ENCODE measurements at regions not wholly inside any gene's neighbourhood (a gene's known extent, or its start where the extent isn't known, plus 50 kb on each side); places are given as distances from the start of the nearest gene placed in this dataset.

DNA sequence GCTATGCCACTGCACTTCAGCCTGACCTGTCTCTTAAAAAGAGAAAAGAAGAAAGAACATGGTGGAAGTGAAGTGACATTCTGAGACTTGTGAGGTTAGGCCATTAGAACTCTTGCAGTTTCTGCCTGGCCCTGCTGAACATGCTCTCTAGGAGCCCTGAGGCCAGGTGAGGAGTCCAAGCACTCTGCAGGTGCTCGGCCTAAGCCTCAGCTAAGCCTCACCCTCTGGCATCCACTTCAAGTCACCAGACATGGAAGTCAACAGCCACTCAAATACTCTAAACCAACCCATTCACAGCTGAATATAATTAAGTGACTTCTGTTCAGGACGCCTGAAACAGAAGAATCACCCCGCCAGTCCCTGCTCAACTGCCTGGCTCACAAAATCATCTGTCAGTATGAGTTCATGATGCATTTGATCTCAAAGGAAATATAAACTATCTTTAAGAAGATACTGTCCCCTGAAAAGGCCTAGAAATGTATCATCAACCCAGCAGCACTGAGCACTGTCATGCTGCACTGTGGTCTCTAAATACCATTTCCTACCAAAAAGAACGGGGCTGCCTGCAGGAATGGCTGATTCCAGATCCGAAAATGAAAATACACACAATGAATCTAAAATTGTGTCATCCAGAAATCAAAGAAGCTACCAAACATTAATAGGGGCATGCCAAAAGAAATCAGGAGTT, 118.8 kb downstream of the PSMG1 start:
- H3K4me1 ChIP-seq, result peaks cover 13 to 25% (median 20%) of the 10 kb centered on the region in 4 donors
- H3K27ac ChIP-seq, result peak overlapping the region in 2 of 4 donors; percentile 30 to 70
- DNase-seq (no peak), ATAC-seq (ENCODE audit: low FRiP score in 2 of 2) (no peak)
- 72 to 75% methylated on average over 5 of the region's 5 CpGs for WGBS, 2 donors
- no peaks in the 10 kb centered on the region for H3K36me3 ChIP-seq
- H3K4me3 ChIP-seq, result no peak overlapping the region
- TF ChIP-seq POLR2AphosphoS5 (IDR thresholded peaks at IDR 0.05) (no peak), POLR2A (IDR thresholded peaks at IDR 0.05) (no peak), EP300 (IDR thresholded peaks at IDR 0.05) (no peak)
- TF ChIP-seq, protein P1, sequence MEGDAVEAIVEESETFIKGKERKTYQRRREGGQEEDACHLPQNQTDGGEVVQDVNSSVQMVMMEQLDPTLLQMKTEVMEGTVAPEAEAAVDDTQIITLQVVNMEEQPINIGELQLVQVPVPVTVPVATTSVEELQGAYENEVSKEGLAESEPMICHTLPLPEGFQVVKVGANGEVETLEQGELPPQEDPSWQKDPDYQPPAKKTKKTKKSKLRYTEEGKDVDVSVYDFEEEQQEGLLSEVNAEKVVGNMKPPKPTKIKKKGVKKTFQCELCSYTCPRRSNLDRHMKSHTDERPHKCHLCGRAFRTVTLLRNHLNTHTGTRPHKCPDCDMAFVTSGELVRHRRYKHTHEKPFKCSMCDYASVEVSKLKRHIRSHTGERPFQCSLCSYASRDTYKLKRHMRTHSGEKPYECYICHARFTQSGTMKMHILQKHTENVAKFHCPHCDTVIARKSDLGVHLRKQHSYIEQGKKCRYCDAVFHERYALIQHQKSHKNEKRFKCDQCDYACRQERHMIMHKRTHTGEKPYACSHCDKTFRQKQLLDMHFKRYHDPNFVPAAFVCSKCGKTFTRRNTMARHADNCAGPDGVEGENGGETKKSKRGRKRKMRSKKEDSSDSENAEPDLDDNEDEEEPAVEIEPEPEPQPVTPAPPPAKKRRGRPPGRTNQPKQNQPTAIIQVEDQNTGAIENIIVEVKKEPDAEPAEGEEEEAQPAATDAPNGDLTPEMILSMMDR (IDR thresholded peaks at IDR 0.05), result no peak
- no peaks in the 10 kb centered on the region for H3K27me3 ChIP-seq
- peaks cover 0 to 8% (median 3%) of the 10 kb centered on the region in 4 donors for H3K9me3 ChIP-seq

DNA sequence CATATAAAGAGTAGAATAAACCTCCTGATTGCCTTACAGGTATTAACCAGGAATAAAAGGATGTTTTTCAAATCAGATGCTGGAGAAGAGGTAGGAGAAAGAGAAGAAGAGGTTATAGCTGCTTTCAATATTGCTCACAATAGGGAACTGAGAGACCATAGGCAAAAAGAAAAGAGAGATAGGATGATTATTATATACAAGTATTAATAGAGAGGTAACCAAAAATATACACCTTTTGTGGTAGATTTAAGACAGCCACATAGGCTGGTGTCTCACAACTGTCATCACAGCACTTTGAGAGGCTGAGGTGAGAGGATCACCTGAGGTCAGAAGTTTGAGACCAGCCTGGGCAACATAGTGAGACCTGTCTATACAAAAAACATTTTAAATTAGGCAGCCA, 119.7 kb downstream of the PSMG1 start:
- ATAC-seq (ENCODE audit: low FRiP score in 2 of 2) (no peak), DNase-seq (no peak)
- no peaks in the 10 kb centered on the region for H3K27me3 ChIP-seq
- H3K9me3 ChIP-seq, result peaks cover 0 to 8% (median 3%) of the 10 kb centered on the region in 4 donors
- TF ChIP-seq, protein P1 (IDR thresholded peaks at IDR 0.05), result no peak
- TF ChIP-seq POLR2AphosphoS5 (IDR thresholded peaks at IDR 0.05) (no peak), EP300 (IDR thresholded peaks at IDR 0.05) (no peak), POLR2A (IDR thresholded peaks at IDR 0.05) (no peak)
- peak overlapping the region in 2 of 4 donors; percentile 13 to 30 for H3K27ac ChIP-seq
- H3K4me3 ChIP-seq, result no peak overlapping the region
- H3K36me3 ChIP-seq, result no peaks in the 10 kb centered on the region
- H3K4me1 ChIP-seq, result peaks cover 13 to 25% (median 20%) of the 10 kb centered on the region in 4 donors

DNA sequence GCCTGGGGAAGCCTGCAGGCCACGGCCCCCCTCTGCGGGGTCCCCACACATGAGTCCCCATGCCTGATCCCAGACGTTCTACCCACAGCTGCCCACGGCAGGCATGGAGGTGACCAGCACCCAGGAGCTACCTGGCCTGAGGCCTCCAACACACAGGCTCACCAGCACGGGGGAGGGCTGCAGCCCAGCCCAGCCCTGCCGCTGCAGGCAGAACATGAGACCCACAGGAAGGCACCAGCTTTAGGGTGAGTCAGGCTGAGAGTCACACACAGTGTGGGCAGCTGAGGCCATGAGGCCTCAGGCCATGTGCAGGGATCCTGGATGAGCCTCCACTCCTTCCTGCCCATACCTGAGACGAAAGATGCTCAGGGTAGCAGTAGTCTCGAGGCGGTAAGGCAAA, 121.1 kb downstream of the PSMG1 start:
- TF ChIP-seq, protein P1 (IDR thresholded peaks at IDR 0.05), result no peak
- TF ChIP-seq POLR2A (IDR thresholded peaks at IDR 0.05) (no peak), EP300 (IDR thresholded peaks at IDR 0.05) (no peak), POLR2AphosphoS5 (IDR thresholded peaks at IDR 0.05) (no peak)
- peaks cover 8 to 18% (median 16%) of the 10 kb centered on the region in 4 donors for H3K4me1 ChIP-seq
- H3K9me3 ChIP-seq, result peaks cover 0 to 8% (median 3%) of the 10 kb centered on the region in 4 donors
- no peak overlapping the region for H3K4me3 ChIP-seq
- no peak overlapping the region for H3K27ac ChIP-seq
- no peaks in the 10 kb centered on the region for H3K36me3 ChIP-seq
- DNase-seq, result peak in 1 of 2 donors; percentile 50
- WGBS, 2 donors, result 93% methylated on average over 9 of the region's 9 CpGs; no CpG with 5 or more reads in 1 of the 2 donors
- peak; percentile 9 to 14 for ATAC-seq (ENCODE audit: low FRiP score in 2 of 2)
- H3K27me3 ChIP-seq, result no peaks in the 10 kb centered on the region

DNA sequence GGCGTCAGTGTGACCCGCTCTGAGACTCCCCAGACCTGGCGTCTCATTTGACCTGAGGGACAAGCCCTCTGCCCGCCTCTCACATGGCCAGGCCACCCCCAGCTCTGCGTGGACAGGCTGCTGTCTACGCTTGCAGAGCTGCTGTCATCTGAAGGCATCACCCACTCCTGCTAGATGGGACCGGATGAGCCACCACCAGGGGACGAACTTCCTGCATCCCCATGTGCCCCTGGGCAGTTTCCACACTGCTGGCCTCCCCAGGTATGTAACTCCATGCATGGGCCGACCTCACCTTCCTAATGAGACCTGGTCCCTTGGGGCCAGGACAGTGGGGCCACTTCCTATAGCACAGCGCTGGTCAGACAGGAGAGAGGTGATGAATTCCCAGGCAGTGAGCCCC, 121.5 kb downstream of the PSMG1 start:
- H3K9me3 ChIP-seq, result peaks cover 0 to 8% (median 3%) of the 10 kb centered on the region in 4 donors
- H3K36me3 ChIP-seq, result no peaks in the 10 kb centered on the region
- TF ChIP-seq, protein P1 (IDR thresholded peaks at IDR 0.05), result no peak
- TF ChIP-seq POLR2AphosphoS5 (IDR thresholded peaks at IDR 0.05) (no peak), EP300 (IDR thresholded peaks at IDR 0.05) (no peak), POLR2A (IDR thresholded peaks at IDR 0.05) (no peak)
- DNase-seq, result peak in 1 of 2 donors; percentile 32
- H3K27me3 ChIP-seq, result no peaks in the 10 kb centered on the region
- no peak overlapping the region for H3K27ac ChIP-seq
- 91 to 98% methylated on average over 7 to 10 of the region's 10 CpGs for WGBS, 2 donors
- ATAC-seq (ENCODE audit: low FRiP score in 2 of 2), result peak; percentile 9 to 41
- H3K4me1 ChIP-seq, result peaks cover 8 to 18% (median 16%) of the 10 kb centered on the region in 4 donors
- no peak overlapping the region for H3K4me3 ChIP-seq

Measured in upper lobe of left lung (tissue), 6 donors.